H1 (cell line): ENCODE measurements at regions not wholly inside any gene's neighbourhood (a gene's known extent, or its start where the extent isn't known, plus 50 kb on each side); places are given as distances from the start of the nearest gene placed in this dataset.
"Not testable (repeated sequence)": the region's sequence is repeated elsewhere in the genome, so short reads cannot be mapped to it uniquely, and the experiment has no call there.

Source experiments
- CTCF ChIP-seq, 3 experiments: IDR thresholded peaks; 1 replicate in 2 of 3; 2 replicates in 1 of 3; pipeline versions ENCODE4 v1.5.1 to v1.6.1; 2011; ENCODE audit warnings: low read length in 3 of 3, mild to moderate bottlenecking in 3 of 3, inconsistent platforms in 2 of 3, low read depth in 1 of 3, moderate library complexity in 1 of 3; ENCODE audit not compliant: insufficient read depth in 1 of 3; ENCODE audit errors: control extremely low read depth in 1 of 3
- EP300 ChIP-seq, 2 experiments: IDR thresholded peaks; 1 replicate in 1 of 2; 2 replicates in 1 of 2; pipeline ENCODE4 v1.6.1; 2011 to 2012; ENCODE audit warnings: low read depth in 2 of 2, low read length in 2 of 2, mild to moderate bottlenecking in 2 of 2, borderline replicate concordance in 1 of 2, inconsistent platforms in 1 of 2, moderate library complexity in 1 of 2
- EZH2 ChIP-seq: fragments of 200-600 bp; sonication (generic); IDR thresholded peaks from 2 replicates; pipeline ENCODE4 v1.7.1; 2012; ENCODE audit warnings: low read depth, mild to moderate bottlenecking, moderate library complexity, low read length, inconsistent platforms; ENCODE audit not compliant: severe bottlenecking
- FOSL1 ChIP-seq: IDR thresholded peaks from 2 replicates; pipeline ENCODE4 v1.6.1; 2011; ENCODE audit warnings: mild to moderate bottlenecking, low read depth, low read length, moderate library complexity; ENCODE audit not compliant: insufficient read depth
- MAX ChIP-seq: IDR thresholded peaks from 2 replicates; pipeline ENCODE4 v1.6.1; 2012; ENCODE audit warnings: inconsistent platforms
- POLR2A ChIP-seq, 2 experiments: IDR thresholded peaks; 1 replicate in 1 of 2; 2 replicates in 1 of 2; pipeline ENCODE4 v1.6.1; 2011; ENCODE audit warnings: low read depth in 2 of 2, low read length in 2 of 2, mild to moderate bottlenecking in 2 of 2; ENCODE audit errors: control extremely low read depth in 1 of 2
- POLR2AphosphoS5 ChIP-seq: IDR thresholded peaks from 2 replicates; pipeline ENCODE4 v1.6.1; 2011; ENCODE audit warnings: low read depth, low read length
- SIRT6 ChIP-seq: IDR thresholded peaks from one replicate; pipeline ENCODE4 v1.7.1; 2012; ENCODE audit warnings: low read length, inconsistent platforms
- SRF ChIP-seq: IDR thresholded peaks from 2 replicates; pipeline ENCODE4 v1.6.1; 2011; ENCODE audit warnings: mild to moderate bottlenecking, low read depth, low read length, moderate library complexity
- TEAD4 ChIP-seq: IDR thresholded peaks from 2 replicates; pipeline ENCODE4 v1.6.1; 2012; ENCODE audit warnings: low read depth, low read length, inconsistent platforms, mixed read lengths
- YY1 ChIP-seq: IDR thresholded peaks from 2 replicates; pipeline ENCODE4 v1.6.1; 2011; ENCODE audit warnings: low read depth, mild to moderate bottlenecking, low read length

GRCh38 chr6:26818640-26819225 is 159.2 kb upstream of the ZNF322 start:
- TF ChIP-seq MAX; CTCF (IDR thresholded peaks at IDR 0.05; ENCODE audit: control extremely low read depth in 1 of 3, insufficient read depth in 1 of 3, low read depth in 1 of 3, low read length in 3 of 3); EP300 (IDR thresholded peaks at IDR 0.05; ENCODE audit: borderline replicate concordance in 1 of 2, low read depth in 2 of 2, low read length in 2 of 2); YY1; EZH2; POLR2A (IDR thresholded peaks at IDR 0.05; ENCODE audit: control extremely low read depth in 1 of 2, low read depth in 2 of 2, low read length in 2 of 2); SIRT6; POLR2AphosphoS5; SRF; TEAD4; FOSL1: not testable (repeated sequence)
